ENCODE measurements at regions not wholly inside any gene's neighbourhood (a gene's known extent, or its start where the extent isn't known, plus 50 kb on each side); places are given as distances from the start of the nearest gene placed in this dataset.

DNA sequence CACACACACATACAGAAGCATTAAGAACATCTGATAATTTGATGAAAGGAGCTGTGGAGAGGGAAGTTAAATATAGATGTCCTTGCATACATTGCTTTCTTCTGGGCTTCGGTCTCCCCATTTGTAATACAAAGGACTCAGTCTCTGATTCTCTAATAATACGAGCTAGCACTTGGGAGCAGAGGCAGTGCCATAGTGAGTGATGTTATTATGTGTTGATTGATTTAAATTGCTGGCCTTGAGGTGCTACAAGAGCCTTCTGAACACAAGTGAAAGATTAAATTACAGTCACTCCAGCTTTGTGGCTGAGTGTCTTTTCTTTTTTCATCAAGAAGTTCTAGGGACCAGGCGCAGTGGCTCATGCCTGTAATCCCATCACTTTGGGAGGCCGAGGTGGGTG is 61.5 kb upstream of the HMGXB4 start:
- Mint-ChIP-seq H3K4me1 (no peaks in the 10 kb centered on the region), H3K27me3 (peaks cover 17% of the 10 kb centered on the region), H3K9me3 (peaks cover 3% of the 10 kb centered on the region), H3K4me3 (no peak overlapping the region), H3K27ac (no peak overlapping the region), H3K36me3 (ENCODE audit: low read depth) (no peaks in the 10 kb centered on the region)
- ATAC-seq: no peak
- DNase-seq: no peak

DNA sequence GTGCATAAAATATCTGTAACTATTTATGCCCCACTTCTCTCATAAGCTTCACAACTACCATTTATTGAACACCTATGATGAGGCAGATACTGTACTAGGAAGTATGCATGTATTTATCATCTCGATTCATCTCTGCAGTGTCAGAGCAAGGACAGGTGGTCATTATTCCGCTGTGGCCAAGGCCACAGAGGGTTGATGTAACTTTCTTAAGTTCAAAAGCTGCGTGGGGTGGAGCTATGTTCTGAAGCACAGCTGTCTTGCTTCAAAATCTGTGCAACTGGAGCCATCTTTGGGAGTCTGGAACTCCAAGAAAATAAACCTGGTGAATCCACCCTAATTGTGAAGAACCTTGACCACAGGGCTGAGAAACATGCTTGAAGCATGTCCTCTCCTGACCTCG is 60.2 kb upstream of the HMGXB4 start:
- Mint-ChIP-seq H3K36me3 (ENCODE audit: low read depth) (no peaks in the 10 kb centered on the region), H3K4me1 (no peaks in the 10 kb centered on the region), H3K27ac (no peak overlapping the region)

DNA sequence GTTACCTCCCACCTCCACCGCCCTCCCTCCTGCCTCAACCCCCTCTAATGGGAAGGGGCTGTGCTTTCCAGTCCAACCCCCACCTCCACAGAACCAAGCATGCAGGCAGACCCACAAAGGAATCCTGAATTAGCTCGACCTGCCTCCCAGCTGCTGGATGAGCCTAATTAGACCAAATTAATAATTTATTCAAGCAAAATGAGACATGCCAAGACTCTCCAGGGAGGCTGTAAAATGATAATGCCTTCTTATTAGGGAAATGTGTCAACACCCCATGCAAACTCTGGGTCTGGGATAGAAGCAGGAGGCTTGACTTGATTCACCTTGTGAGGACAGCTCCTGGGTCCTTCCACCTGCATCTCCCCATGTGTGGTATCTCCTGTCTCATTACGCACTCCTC is 59.4 kb upstream of the HMGXB4 start:
- no peak overlapping the region for H3K4me3 Mint-ChIP-seq
- H3K27me3 Mint-ChIP-seq: peaks cover 14% of the 10 kb centered on the region
- DNase-seq (no peak), ATAC-seq (no peak)
- no peaks in the 10 kb centered on the region for H3K4me1 Mint-ChIP-seq
- H3K9me3 Mint-ChIP-seq: no peaks in the 10 kb centered on the region
- H3K27ac Mint-ChIP-seq: no peak overlapping the region
- H3K36me3 Mint-ChIP-seq (ENCODE audit: low read depth): no peaks in the 10 kb centered on the region

More for the DNA sequence above, 60.2 kb upstream of the HMGXB4 start:
- peaks cover 15% of the 10 kb centered on the region for H3K27me3 Mint-ChIP-seq
- DNase-seq (no peak), ATAC-seq (no peak)
- no peak overlapping the region for H3K4me3 Mint-ChIP-seq
- H3K9me3 Mint-ChIP-seq: no peaks in the 10 kb centered on the region

DNA sequence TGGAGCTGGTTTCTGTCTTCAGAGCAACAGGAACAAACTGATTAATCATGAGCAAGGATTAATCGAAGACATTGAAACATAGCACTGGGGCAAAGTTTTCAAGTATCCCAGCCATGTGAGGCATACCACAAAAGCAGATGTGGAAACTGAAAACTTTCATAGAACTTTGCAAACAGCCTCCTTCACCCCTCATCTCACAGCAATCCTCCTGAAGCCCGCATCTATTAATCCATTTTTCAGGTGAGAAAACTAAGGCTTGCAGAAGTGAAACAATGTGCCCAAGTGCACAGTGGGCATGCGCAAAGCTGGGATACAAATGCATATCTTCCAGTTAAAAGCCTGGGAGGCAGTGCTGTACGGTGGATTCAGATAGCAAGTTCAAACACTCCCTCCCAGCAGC is 58.6 kb upstream of the HMGXB4 start:
- Mint-ChIP-seq H3K36me3 (ENCODE audit: low read depth) (no peaks in the 10 kb centered on the region), H3K9me3 (no peaks in the 10 kb centered on the region), H3K27me3 (peaks cover 14% of the 10 kb centered on the region), H3K27ac (no peak overlapping the region), H3K4me1 (no peaks in the 10 kb centered on the region), H3K4me3 (no peak overlapping the region)
- ATAC-seq: no peak
- DNase-seq: no peak

DNA sequence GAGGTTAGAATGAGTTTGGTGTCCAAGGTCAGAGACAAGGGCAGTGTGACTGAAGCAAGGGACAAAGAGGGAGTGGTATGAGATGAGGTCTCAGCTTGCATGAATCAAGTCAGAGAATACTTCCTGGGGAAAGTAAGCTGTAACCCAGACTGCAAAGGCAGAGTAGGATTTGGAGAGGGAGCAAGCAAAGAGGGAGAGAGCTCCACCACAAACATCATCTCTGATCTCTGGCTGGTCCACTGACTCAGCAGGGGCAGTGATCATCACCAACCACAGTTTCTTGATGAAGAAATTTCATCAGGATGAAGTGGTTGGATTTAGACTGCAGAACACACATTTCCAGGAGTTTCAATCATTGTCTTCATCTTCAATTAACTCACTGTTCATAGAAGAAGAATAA is 54.9 kb upstream of the HMGXB4 start:
- Mint-ChIP-seq H3K27ac (no peak overlapping the region), H3K36me3 (ENCODE audit: low read depth) (no peaks in the 10 kb centered on the region), H3K4me1 (no peaks in the 10 kb centered on the region), H3K27me3 (peaks cover 12% of the 10 kb centered on the region), H3K4me3 (no peak overlapping the region), H3K9me3 (no peaks in the 10 kb centered on the region)
- DNase-seq: no peak
- no peak for ATAC-seq

DNA sequence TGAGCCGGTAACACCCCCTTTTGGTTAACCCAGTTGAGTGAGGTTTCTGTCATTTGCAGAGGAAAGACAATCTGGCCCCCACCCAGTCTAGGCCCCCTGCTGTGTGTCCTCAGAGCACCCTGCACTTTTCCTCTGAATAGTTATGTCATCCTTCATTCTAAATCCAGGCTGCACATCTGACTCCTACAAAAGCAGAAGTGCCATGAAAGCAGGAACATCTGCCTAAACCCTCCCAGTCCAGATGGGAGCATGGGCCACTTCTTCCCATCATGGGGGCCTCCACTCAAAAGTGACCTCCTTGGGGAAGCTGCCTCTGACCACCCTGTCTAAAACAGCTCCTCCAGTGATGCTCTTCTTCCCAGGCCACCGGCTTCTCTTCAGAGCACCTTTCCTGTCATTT is 53.7 kb upstream of the HMGXB4 start:
- H3K4me1 Mint-ChIP-seq: no peaks in the 10 kb centered on the region
- H3K9me3 Mint-ChIP-seq: no peaks in the 10 kb centered on the region
- no peak overlapping the region for H3K27ac Mint-ChIP-seq
- H3K4me3 Mint-ChIP-seq: no peak overlapping the region
- H3K36me3 Mint-ChIP-seq (ENCODE audit: low read depth): no peaks in the 10 kb centered on the region
- DNase-seq: no peak
- ATAC-seq: no peak
- peaks cover 8% of the 10 kb centered on the region for H3K27me3 Mint-ChIP-seq

DNA sequence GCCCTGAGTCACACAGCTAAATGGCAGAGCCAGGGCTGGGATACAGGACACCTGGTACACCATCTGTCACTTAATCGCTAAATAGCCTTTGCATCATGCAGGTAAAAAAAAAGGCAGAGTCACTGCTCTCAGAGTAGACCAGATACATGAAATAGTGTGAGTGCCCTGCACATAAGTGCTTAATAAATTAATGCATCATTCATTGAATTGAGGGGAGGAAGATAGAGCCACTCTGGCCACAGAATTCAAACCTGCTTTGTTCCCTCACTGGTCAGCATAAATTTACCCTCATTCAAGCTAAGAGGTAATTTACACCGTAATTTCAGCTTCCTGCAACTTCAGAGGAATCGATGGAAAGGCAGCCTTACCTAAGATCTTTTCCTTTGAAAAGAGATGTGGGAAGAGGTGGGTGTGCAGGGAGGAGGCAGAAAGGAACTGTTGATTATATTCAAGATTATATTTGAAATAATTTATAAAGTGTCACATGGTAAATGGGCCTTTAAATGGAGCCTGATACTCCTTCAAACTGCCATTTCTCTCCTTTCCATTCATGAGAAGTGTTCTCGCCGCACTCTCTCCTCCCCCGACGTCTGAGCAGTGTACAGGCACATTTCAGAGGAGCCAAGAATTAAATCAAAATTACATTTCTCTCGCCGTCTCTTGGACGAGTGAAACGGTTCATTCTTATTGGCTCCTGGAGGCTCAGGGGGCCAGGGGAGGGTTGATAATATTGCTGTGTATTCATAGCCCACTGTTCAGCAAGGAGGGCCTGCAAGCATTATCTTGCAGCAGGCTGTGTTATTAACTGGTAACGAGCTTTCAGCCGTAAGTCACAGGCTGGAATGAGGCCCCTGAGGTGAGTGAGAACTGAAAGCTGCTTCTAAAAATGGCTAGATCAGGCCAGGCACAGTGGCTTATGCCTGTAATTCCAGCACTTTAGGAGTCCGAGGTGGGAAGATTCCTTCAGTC is 52.2 kb upstream of the HMGXB4 start:
- ATAC-seq: no peak
- peaks cover 15% of the 10 kb centered on the region for H3K27me3 Mint-ChIP-seq
- no peak for DNase-seq
- no peak overlapping the region for H3K4me3 Mint-ChIP-seq
- H3K27ac Mint-ChIP-seq: no peak overlapping the region
- H3K9me3 Mint-ChIP-seq: no peaks in the 10 kb centered on the region
- H3K4me1 Mint-ChIP-seq: no peaks in the 10 kb centered on the region
- no peaks in the 10 kb centered on the region for H3K36me3 Mint-ChIP-seq (ENCODE audit: low read depth)

DNA sequence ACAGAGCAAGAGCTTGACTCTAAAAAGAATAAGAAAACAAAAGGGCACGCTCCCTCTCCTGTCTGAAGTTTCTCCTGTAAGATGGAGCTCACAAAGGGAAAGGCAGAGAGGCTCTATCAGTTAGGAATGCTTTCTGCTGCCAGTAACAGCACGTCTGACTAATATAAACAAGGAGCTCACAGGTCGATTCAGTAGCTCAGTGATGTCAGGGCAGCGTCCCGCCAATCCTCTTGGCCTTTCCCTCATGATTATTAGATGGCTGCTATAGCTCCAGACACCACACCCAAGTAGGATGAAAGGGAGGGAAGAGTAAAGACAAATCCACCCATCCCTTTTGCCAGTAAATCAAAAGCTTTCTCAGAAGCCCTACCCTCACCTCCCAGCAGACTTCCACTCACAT is 51.3 kb upstream of the HMGXB4 start:
- Mint-ChIP-seq H3K27me3 (peaks cover 11% of the 10 kb centered on the region), H3K36me3 (ENCODE audit: low read depth) (no peaks in the 10 kb centered on the region), H3K27ac (no peak overlapping the region), H3K4me1 (no peaks in the 10 kb centered on the region), H3K9me3 (no peaks in the 10 kb centered on the region), H3K4me3 (no peak overlapping the region)
- no peak for DNase-seq
- ATAC-seq: no peak

DNA sequence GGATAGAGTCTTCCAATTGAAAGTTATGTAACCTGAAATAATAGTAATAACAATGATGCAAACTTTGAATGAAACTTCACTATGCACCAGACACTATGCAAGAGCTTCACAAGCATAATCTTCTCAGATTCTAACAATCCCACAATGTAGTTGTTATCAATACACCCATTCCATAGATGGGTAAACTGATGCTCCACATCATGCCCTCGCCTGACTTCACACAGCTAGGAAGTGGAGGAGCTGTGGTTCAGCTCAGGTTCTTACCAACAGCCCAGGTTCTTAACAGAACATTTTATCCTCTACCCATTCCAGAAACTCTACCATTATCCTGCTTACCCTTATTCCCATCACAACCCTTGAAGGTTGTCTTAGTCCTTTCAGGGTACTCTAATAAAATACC is 50.4 kb upstream of the HMGXB4 start:
- Mint-ChIP-seq H3K4me1 (no peaks in the 10 kb centered on the region), H3K9me3 (no peaks in the 10 kb centered on the region), H3K27me3 (peaks cover 14% of the 10 kb centered on the region), H3K36me3 (ENCODE audit: low read depth) (no peaks in the 10 kb centered on the region), H3K27ac (no peak overlapping the region), H3K4me3 (no peak overlapping the region)
- DNase-seq (no peak), ATAC-seq (no peak)

Data from activated naive CD8-positive, alpha-beta T cell treated with anti-CD3 and anti-CD28 coated beads, Interleukin-2, amount 50 U/mL, for 24 hours (primary cell).